ENCODE measurements at regions not wholly inside any gene's neighbourhood (a gene's known extent, or its start where the extent isn't known, plus 50 kb on each side); places are given as distances from the start of the nearest gene placed in this dataset.

- no TSS peak for BruUV-seq (replicated peaks)
- Histone ChIP-seq H3K36me3 (ENCODE audit: control insufficient read depth in 1 of 2, insufficient read depth in 2 of 2, low read length in 2 of 2) (no peaks in the 10 kb centered on the region), H3K27me3 (ENCODE audit: insufficient read depth, low read length) (no peaks in the 10 kb centered on the region), H4K20me1 (ENCODE audit: insufficient read depth) (no peaks in the 10 kb centered on the region), H3K79me2 (ENCODE audit: insufficient read depth, low read length) (no peaks in the 10 kb centered on the region), H3K4me1 (ENCODE audit: control insufficient read depth in 1 of 2, insufficient read depth in 2 of 2, low read length in 2 of 2) (no peaks in the 10 kb centered on the region), H3K9ac (ENCODE audit: low read length) (no peak overlapping the region), H3K27ac (ENCODE audit: low read depth, low read length) (no peak overlapping the region), H2AFZ (ENCODE audit: low read depth, low read length, poor library complexity, severe bottlenecking) (no peak overlapping the region), H3K4me2 (ENCODE audit: low read length) (no peak overlapping the region), H3K4me3 (replicated peaks in 1 of 2; ENCODE audit: low read depth in 1 of 2, low read length in 2 of 2) (no peak overlapping the region), H3K9me2 (ENCODE audit: insufficient read depth) (no peaks in the 10 kb centered on the region), H3K9me3 (ENCODE audit: control insufficient read depth in 1 of 2, insufficient read depth in 1 of 2, low read depth in 1 of 2, low read length in 2 of 2) (no peaks in the 10 kb centered on the region)
- ATAC-seq: no peak
- intact Hi-C loops (cut with micrococcal nuclease): no loop called here
- RAD21 ChIA-PET (ENCODE audit: low non-redundant PET in 1 of 2, low total read pairs in 2 of 2, uncharacterized antibody in 2 of 2, unreplicated experiment in 2 of 2): no interaction called here
- POLR2A ChIA-PET: no interaction called here
- TF ChIP-seq MAX (IDR thresholded peaks at IDR 0.05): no peak
- TF ChIP-seq EZH2 (IDR thresholded peaks at IDR 0.05): no peak
- TF ChIP-seq JUND (IDR thresholded peaks at IDR 0.05): no peak
- no peak for TF ChIP-seq ZFX (IDR thresholded peaks at IDR 0.05)
- TF ChIP-seq SIN3A (IDR thresholded peaks at IDR 0.05; ENCODE audit: low read depth): no peak
- no peak for TF ChIP-seq CTCF (IDR thresholded peaks at IDR 0.05 in 2 of 3, conservative IDR thresholded peaks at IDR 0.05 in 1 of 3; ENCODE audit: borderline replicate concordance in 1 of 3, insufficient read depth in 1 of 3, low read depth in 2 of 3, low read length in 2 of 3)
- no peak for TF ChIP-seq POLR2A (IDR thresholded peaks at IDR 0.05; ENCODE audit: borderline replicate concordance, extremely low read depth, insufficient read depth, insufficient read length)
- TF ChIP-seq, protein P1, sequence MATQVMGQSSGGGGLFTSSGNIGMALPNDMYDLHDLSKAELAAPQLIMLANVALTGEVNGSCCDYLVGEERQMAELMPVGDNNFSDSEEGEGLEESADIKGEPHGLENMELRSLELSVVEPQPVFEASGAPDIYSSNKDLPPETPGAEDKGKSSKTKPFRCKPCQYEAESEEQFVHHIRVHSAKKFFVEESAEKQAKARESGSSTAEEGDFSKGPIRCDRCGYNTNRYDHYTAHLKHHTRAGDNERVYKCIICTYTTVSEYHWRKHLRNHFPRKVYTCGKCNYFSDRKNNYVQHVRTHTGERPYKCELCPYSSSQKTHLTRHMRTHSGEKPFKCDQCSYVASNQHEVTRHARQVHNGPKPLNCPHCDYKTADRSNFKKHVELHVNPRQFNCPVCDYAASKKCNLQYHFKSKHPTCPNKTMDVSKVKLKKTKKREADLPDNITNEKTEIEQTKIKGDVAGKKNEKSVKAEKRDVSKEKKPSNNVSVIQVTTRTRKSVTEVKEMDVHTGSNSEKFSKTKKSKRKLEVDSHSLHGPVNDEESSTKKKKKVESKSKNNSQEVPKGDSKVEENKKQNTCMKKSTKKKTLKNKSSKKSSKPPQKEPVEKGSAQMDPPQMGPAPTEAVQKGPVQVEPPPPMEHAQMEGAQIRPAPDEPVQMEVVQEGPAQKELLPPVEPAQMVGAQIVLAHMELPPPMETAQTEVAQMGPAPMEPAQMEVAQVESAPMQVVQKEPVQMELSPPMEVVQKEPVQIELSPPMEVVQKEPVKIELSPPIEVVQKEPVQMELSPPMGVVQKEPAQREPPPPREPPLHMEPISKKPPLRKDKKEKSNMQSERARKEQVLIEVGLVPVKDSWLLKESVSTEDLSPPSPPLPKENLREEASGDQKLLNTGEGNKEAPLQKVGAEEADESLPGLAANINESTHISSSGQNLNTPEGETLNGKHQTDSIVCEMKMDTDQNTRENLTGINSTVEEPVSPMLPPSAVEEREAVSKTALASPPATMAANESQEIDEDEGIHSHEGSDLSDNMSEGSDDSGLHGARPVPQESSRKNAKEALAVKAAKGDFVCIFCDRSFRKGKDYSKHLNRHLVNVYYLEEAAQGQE (IDR thresholded peaks at IDR 0.05; ENCODE audit: low read depth): no peak
- TF ChIP-seq TCF7L2 (IDR thresholded peaks at IDR 0.05; ENCODE audit: borderline replicate concordance, extremely low read depth, insufficient read depth, insufficient read length): no peak
- TF ChIP-seq ZNF274 (IDR thresholded peaks at IDR 0.05; ENCODE audit: low read depth, low read length): no peak
- no peak for TF ChIP-seq EGR1 (IDR thresholded peaks at IDR 0.05; ENCODE audit: low read depth)
- no peak for TF ChIP-seq ELF1 (IDR thresholded peaks at IDR 0.05; ENCODE audit: borderline replicate concordance, low read depth)
- TF ChIP-seq EZH2phosphoT487 (IDR thresholded peaks at IDR 0.05; ENCODE audit: borderline replicate concordance): no peak
- TF ChIP-seq SP1 (IDR thresholded peaks at IDR 0.05; ENCODE audit: low read depth): no peak
- no peak for TF ChIP-seq ATF3 (IDR thresholded peaks at IDR 0.05)
- no peak for TF ChIP-seq YY1 (IDR thresholded peaks at IDR 0.05; ENCODE audit: extremely low read depth, insufficient replicate concordance, low read depth, low read length)
- TF ChIP-seq CBX3 (IDR thresholded peaks at IDR 0.05; ENCODE audit: low read depth): no peak
- TF ChIP-seq POLR2AphosphoS5 (IDR thresholded peaks at IDR 0.05; ENCODE audit: low read depth, low read length): no peak
- no peak for TF ChIP-seq CEBPB (IDR thresholded peaks at IDR 0.05; ENCODE audit: low read depth)
- CTCF ChIA-PET: no interaction called here
- DNase-seq (ENCODE audit: low read depth, low spot score): no peak
Measured at GRCh38 chr4:156193800-156194199, 240.1 kb upstream of the CTSO start.

Data from HCT116 (cell line).